HCEC 1CT (cell line): ENCODE measurements at regions not wholly inside any gene's neighbourhood (a gene's known extent, or its start where the extent isn't known, plus 50 kb on each side); places are given as distances from the start of the nearest gene placed in this dataset.

ENCODE experiments used
- DNase-seq: peaks from one replicate; pipeline ENCODE4 v3.0.0-alpha.2; 2017

GRCh38 chr1:81569761-81570160 lies 231.0 kb upstream of the ADGRL2 start:
- DNase-seq: no peak

- no peak for DNase-seq
These were observed 237.1 kb upstream of the ADGRL2 start for GRCh38 chr1:81563632-81564031.

GRCh38 chr1:81562934-81563333 lies 237.8 kb upstream of the ADGRL2 start:
- DNase-seq: no peak

GRCh38 chr1:81560629-81561028 lies 240.1 kb upstream of the ADGRL2 start:
- no peak for DNase-seq

GRCh38 chr1:81559662-81560350 lies 240.9 kb upstream of the ADGRL2 start:
- no peak for DNase-seq

GRCh38 chr1:81558291-81559076 lies 242.2 kb upstream of the ADGRL2 start:
- DNase-seq: no peak

GRCh38 chr1:81556968-81557367 lies 243.8 kb upstream of the ADGRL2 start:
- no peak for DNase-seq

- DNase-seq: no peak
These were observed 246.2 kb upstream of the ADGRL2 start for GRCh38 chr1:81554534-81554933.

GRCh38 chr1:81554108-81554507 lies 246.6 kb upstream of the ADGRL2 start:
- no peak for DNase-seq

GRCh38 chr1:81553503-81553902 lies 247.2 kb upstream of the ADGRL2 start:
- no peak for DNase-seq

- DNase-seq: no peak
These were observed 248.8 kb upstream of the ADGRL2 start for GRCh38 chr1:81551946-81552345.

- DNase-seq: no peak
These were observed 250.0 kb upstream of the ADGRL2 start for GRCh38 chr1:81550753-81551152.

GRCh38 chr1:81549588-81550127 lies 251.1 kb upstream of the ADGRL2 start:
- DNase-seq: peak; percentile 47

- no peak for DNase-seq
These were observed 251.7 kb upstream of the ADGRL2 start for GRCh38 chr1:81548918-81549587.

- DNase-seq: no peak
These were observed 252.8 kb upstream of the ADGRL2 start for GRCh38 chr1:81547912-81548303.

GRCh38 chr1:81547261-81547911 lies 253.3 kb upstream of the ADGRL2 start:
- DNase-seq: no peak

- DNase-seq: no peak
These were observed 255.0 kb upstream of the ADGRL2 start for GRCh38 chr1:81545734-81546133.

GRCh38 chr1:81543764-81544163 lies 257.0 kb upstream of the ADGRL2 start:
- no peak for DNase-seq

GRCh38 chr1:81542196-81542595 lies 258.5 kb upstream of the ADGRL2 start:
- DNase-seq: no peak

- no peak for DNase-seq
These were observed 260.5 kb upstream of the ADGRL2 start for GRCh38 chr1:81540216-81540615.

GRCh38 chr1:81529014-81529413 lies 271.7 kb upstream of the ADGRL2 start:
- DNase-seq: no peak

- DNase-seq: no peak
These were observed 275.6 kb upstream of the ADGRL2 start for GRCh38 chr1:81525085-81525484.

GRCh38 chr1:81519987-81520386 lies 280.7 kb upstream of the ADGRL2 start:
- DNase-seq: no peak
